GM21717 (cell line): ENCODE measurements at regions not wholly inside any gene's neighbourhood (a gene's known extent, or its start where the extent isn't known, plus 50 kb on each side); places are given as distances from the start of the nearest gene placed in this dataset.
"Not testable (repeated sequence)": the region's sequence is repeated elsewhere in the genome, so short reads cannot be mapped to it uniquely, and the experiment has no call there.

Experiments used
- ATAC-seq: cut with Tn5 transposase; IDR thresholded peaks from one replicate; pipeline ENCODE4 v1.9.1; 2021; ENCODE audit warnings: mild to moderate bottlenecking, moderate library complexity; ENCODE audit not compliant: unreplicated experiment

GRCh38 chr7:4436936-4437335 lies 245.2 kb upstream of the FOXK1 start:
- no peak for ATAC-seq

GRCh38 chr7:4437916-4438315 lies 244.2 kb upstream of the FOXK1 start:
- ATAC-seq, result no peak

- no peak for ATAC-seq
These were observed 243.3 kb upstream of the FOXK1 start for GRCh38 chr7:4438723-4439245.

GRCh38 chr7:4439444-4439843 lies 242.7 kb upstream of the FOXK1 start:
- no peak for ATAC-seq

- no peak for ATAC-seq
These were observed 238.0 kb upstream of the FOXK1 start for GRCh38 chr7:4444106-4444505.

- no peak for ATAC-seq
These were observed 236.3 kb upstream of the FOXK1 start for GRCh38 chr7:4445777-4446176.

- no peak for ATAC-seq
These were observed 232.8 kb upstream of the FOXK1 start for GRCh38 chr7:4449263-4449662.

- ATAC-seq, result no peak
These were observed 231.6 kb upstream of the FOXK1 start for GRCh38 chr7:4450483-4450882.

GRCh38 chr7:4460597-4460996 lies 221.5 kb upstream of the FOXK1 start:
- no peak for ATAC-seq

- ATAC-seq, result no peak
These were observed 220.6 kb upstream of the FOXK1 start for GRCh38 chr7:4461531-4461930.

GRCh38 chr7:4468320-4469102 lies 213.6 kb upstream of the FOXK1 start:
- ATAC-seq, result no peak

GRCh38 chr7:4470246-4470645 lies 211.8 kb upstream of the FOXK1 start:
- ATAC-seq, result no peak

- ATAC-seq, result no peak
These were observed 209.4 kb upstream of the FOXK1 start for GRCh38 chr7:4472728-4473127.

GRCh38 chr7:4479367-4480039 lies 202.6 kb upstream of the FOXK1 start:
- no peak for ATAC-seq

GRCh38 chr7:4480131-4480530 lies 202.0 kb upstream of the FOXK1 start:
- not testable (repeated sequence) for ATAC-seq

- no peak for ATAC-seq
These were observed 198.2 kb upstream of the FOXK1 start for GRCh38 chr7:4483851-4484250.

GRCh38 chr7:4484545-4484944 lies 197.6 kb upstream of the FOXK1 start:
- ATAC-seq, result no peak

- ATAC-seq, result no peak
These were observed 195.2 kb upstream of the FOXK1 start for GRCh38 chr7:4486907-4487306.

- not testable (repeated sequence) for ATAC-seq
These were observed 185.2 kb upstream of the FOXK1 start for GRCh38 chr7:4496911-4497310.

- no peak for ATAC-seq
These were observed 181.3 kb upstream of the FOXK1 start for GRCh38 chr7:4500812-4501211.

- not testable (repeated sequence) for ATAC-seq
These were observed 174.2 kb upstream of the FOXK1 start for GRCh38 chr7:4507886-4508285.

GRCh38 chr7:4513450-4513849 lies 168.6 kb upstream of the FOXK1 start:
- no peak for ATAC-seq
